ENCODE measurements at regions not wholly inside any gene's neighbourhood (a gene's known extent, or its start where the extent isn't known, plus 50 kb on each side); places are given as distances from the start of the nearest gene placed in this dataset.
"Not testable (repeated sequence)": the region's sequence is repeated elsewhere in the genome, so short reads cannot be mapped to it uniquely, and the experiment has no call there.

GRCh38 chr21:25531538-25532250, 75.6 kb downstream of the MRPL39 start:
- not testable (repeated sequence) for DNase-seq

- no peak for DNase-seq
These were observed 78.8 kb downstream of the MRPL39 start for GRCh38 chr21:25528515-25528914.

GRCh38 chr21:25518491-25518911, 88.8 kb downstream of the MRPL39 start:
- DNase-seq = no peak

- DNase-seq = no peak
These were observed 91.5 kb downstream of the MRPL39 start for GRCh38 chr21:25515484-25516405.

- DNase-seq = no peak
These were observed 93.5 kb downstream of the MRPL39 start for GRCh38 chr21:25513810-25514209.

GRCh38 chr21:25512095-25513081, 94.9 kb downstream of the MRPL39 start:
- no peak for DNase-seq

GRCh38 chr21:25509862-25510261, 97.4 kb downstream of the MRPL39 start:
- DNase-seq = no peak

GRCh38 chr21:25508364-25508763, 98.9 kb downstream of the MRPL39 start:
- no peak for DNase-seq

GRCh38 chr21:25507522-25507921, 99.8 kb downstream of the MRPL39 start:
- DNase-seq = no peak

GRCh38 chr21:25506887-25507286, 100.4 kb downstream of the MRPL39 start:
- no peak for DNase-seq

GRCh38 chr21:25506261-25506660, 101.0 kb downstream of the MRPL39 start:
- no peak for DNase-seq

GRCh38 chr21:25503981-25504380, 103.3 kb downstream of the MRPL39 start:
- no peak for DNase-seq

- no peak for DNase-seq
These were observed 105.2 kb downstream of the MRPL39 start for GRCh38 chr21:25501996-25502665.

- DNase-seq = no peak
These were observed 105.8 kb downstream of the MRPL39 start for GRCh38 chr21:25501462-25501861.

GRCh38 chr21:25500598-25500997, 106.7 kb downstream of the MRPL39 start:
- DNase-seq = no peak

GRCh38 chr21:25496825-25497482, 110.3 kb downstream of the MRPL39 start:
- no peak for DNase-seq

- DNase-seq = no peak
These were observed 112.5 kb downstream of the MRPL39 start for GRCh38 chr21:25494804-25495203.

GRCh38 chr21:25493722-25494121, 113.6 kb downstream of the MRPL39 start:
- DNase-seq = no peak

GRCh38 chr21:25491267-25491666, 116.0 kb downstream of the MRPL39 start:
- no peak for DNase-seq

GRCh38 chr21:25490742-25491141, 116.5 kb downstream of the MRPL39 start:
- no peak for DNase-seq

- no peak for DNase-seq
These were observed 117.6 kb downstream of the MRPL39 start for GRCh38 chr21:25489673-25490072.
